ENCODE measurements at regions not wholly inside any gene's neighbourhood (a gene's known extent, or its start where the extent isn't known, plus 50 kb on each side); places are given as distances from the start of the nearest gene placed in this dataset.

GRCh38 chr6:41439524-41440418 lies 104.4 kb downstream of the NCR2 start:
- TF ChIP-seq ZFP69B (tag by site-specific recombination; IDR thresholded peaks at IDR 0.05) (no peak), ZNF121 (tag by site-specific recombination; IDR thresholded peaks at IDR 0.05) (peak; percentile 84), ZBTB17 (tag by site-specific recombination; IDR thresholded peaks at IDR 0.05) (no peak), ZNF202 (tag by site-specific recombination; IDR thresholded peaks at IDR 0.05; ENCODE audit: borderline replicate concordance) (no peak), ZBTB11 (tag by site-specific recombination; conservative IDR thresholded peaks at IDR 0.05; ENCODE audit: low read depth) (peak; percentile 44; the same call in 1 of the 2 replicates), ZNF549 (tag by site-specific recombination; IDR thresholded peaks at IDR 0.05) (no peak), ZNF112 (tag by site-specific recombination; IDR thresholded peaks at IDR 0.05) (no peak), ZNF677 (tag by site-specific recombination; IDR thresholded peaks at IDR 0.05) (no peak), ZNF639 (tag by site-specific recombination; IDR thresholded peaks at IDR 0.05) (no peak), PATZ1 (tag by site-specific recombination; IDR thresholded peaks at IDR 0.05) (no peak), ZSCAN16 (tag by site-specific recombination; IDR thresholded peaks at IDR 0.05) (no peak), ZNF692 (tag by site-specific recombination; IDR thresholded peaks at IDR 0.05) (no peak), ZNF621 (tag by site-specific recombination; IDR thresholded peaks at IDR 0.05) (no peak)
- TF ChIP-seq, protein P1, sequence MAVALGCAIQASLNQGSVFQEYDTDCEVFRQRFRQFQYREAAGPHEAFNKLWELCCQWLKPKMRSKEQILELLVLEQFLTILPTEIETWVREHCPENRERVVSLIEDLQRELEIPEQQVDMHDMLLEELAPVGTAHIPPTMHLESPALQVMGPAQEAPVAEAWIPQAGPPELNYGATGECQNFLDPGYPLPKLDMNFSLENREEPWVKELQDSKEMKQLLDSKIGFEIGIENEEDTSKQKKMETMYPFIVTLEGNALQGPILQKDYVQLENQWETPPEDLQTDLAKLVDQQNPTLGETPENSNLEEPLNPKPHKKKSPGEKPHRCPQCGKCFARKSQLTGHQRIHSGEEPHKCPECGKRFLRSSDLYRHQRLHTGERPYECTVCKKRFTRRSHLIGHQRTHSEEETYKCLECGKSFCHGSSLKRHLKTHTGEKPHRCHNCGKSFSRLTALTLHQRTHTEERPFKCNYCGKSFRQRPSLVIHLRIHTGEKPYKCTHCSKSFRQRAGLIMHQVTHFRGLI (tag by site-specific recombination; IDR thresholded peaks at IDR 0.05) = no peak
- TF ChIP-seq, protein P2, sequence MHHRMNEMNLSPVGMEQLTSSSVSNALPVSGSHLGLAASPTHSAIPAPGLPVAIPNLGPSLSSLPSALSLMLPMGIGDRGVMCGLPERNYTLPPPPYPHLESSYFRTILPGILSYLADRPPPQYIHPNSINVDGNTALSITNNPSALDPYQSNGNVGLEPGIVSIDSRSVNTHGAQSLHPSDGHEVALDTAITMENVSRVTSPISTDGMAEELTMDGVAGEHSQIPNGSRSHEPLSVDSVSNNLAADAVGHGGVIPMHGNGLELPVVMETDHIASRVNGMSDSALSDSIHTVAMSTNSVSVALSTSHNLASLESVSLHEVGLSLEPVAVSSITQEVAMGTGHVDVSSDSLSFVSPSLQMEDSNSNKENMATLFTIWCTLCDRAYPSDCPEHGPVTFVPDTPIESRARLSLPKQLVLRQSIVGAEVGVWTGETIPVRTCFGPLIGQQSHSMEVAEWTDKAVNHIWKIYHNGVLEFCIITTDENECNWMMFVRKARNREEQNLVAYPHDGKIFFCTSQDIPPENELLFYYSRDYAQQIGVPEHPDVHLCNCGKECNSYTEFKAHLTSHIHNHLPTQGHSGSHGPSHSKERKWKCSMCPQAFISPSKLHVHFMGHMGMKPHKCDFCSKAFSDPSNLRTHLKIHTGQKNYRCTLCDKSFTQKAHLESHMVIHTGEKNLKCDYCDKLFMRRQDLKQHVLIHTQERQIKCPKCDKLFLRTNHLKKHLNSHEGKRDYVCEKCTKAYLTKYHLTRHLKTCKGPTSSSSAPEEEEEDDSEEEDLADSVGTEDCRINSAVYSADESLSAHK (tag by site-specific recombination; IDR thresholded peaks at IDR 0.05) = 0 out of 2 replicates have a peak, but pooled peaks have one; percentile 3
- TF ChIP-seq, protein P3, sequence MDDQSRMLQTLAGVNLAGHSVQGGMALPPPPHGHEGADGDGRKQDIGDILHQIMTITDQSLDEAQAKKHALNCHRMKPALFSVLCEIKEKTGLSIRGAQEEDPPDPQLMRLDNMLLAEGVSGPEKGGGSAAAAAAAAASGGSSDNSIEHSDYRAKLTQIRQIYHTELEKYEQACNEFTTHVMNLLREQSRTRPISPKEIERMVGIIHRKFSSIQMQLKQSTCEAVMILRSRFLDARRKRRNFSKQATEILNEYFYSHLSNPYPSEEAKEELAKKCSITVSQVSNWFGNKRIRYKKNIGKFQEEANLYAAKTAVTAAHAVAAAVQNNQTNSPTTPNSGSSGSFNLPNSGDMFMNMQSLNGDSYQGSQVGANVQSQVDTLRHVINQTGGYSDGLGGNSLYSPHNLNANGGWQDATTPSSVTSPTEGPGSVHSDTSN (CRISPR knock-in tag; IDR thresholded peaks at IDR 0.05) = no peak
- TF ChIP-seq, protein P4, sequence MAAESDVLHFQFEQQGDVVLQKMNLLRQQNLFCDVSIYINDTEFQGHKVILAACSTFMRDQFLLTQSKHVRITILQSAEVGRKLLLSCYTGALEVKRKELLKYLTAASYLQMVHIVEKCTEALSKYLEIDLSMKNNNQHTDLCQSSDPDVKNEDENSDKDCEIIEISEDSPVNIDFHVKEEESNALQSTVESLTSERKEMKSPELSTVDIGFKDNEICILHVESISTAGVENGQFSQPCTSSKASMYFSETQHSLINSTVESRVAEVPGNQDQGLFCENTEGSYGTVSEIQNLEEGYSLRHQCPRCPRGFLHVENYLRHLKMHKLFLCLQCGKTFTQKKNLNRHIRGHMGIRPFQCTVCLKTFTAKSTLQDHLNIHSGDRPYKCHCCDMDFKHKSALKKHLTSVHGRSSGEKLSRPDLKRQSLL (tag by site-specific recombination; IDR thresholded peaks at IDR 0.05) = no peak
- TF ChIP-seq, protein P5, sequence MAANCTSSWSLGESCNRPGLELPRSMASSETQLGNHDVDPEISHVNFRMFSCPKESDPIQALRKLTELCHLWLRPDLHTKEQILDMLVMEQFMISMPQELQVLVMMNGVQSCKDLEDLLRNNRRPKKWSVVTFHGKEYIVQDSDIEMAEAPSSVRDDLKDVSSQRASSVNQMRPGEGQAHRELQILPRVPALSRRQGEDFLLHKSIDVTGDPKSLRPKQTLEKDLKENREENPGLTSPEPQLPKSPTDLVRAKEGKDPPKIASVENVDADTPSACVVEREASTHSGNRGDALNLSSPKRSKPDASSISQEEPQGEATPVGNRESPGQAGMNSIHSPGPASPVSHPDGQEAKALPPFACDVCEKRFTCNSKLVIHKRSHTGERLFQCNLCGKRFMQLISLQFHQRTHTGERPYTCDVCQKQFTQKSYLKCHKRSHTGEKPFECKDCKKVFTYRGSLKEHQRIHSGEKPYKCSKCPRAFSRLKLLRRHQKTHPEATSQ (tag by site-specific recombination; IDR thresholded peaks at IDR 0.05) = no peak
- H3K27ac ChIP-seq (ENCODE audit: extremely low read depth, low read depth, low read length) = no peak overlapping the region
- no peaks in the 10 kb centered on the region for H3K9me3 ChIP-seq (ENCODE audit: control insufficient read depth, insufficient read depth, low read depth, low read length)
- CTCF ChIA-PET = interaction anchor here (0.6 to 1.5 kb wide), 4 partner anchors 71 to 242 kb away, joined by 3 to 4 read pairs (median 3); no protein-coding TSS in a partner anchor
- no peaks in the 10 kb centered on the region for H3K36me3 ChIP-seq (ENCODE audit: control insufficient read depth in 2 of 2, insufficient read depth in 1 of 2, low read length in 2 of 2)
- POLR2A ChIA-PET = no interaction called here
- H3K4me1 ChIP-seq (ENCODE audit: control insufficient read depth, insufficient read depth, low read length) = peaks cover 20% of the 10 kb centered on the region
- H3K4me3 ChIP-seq (ENCODE audit: low read depth, low read length) = no peak overlapping the region
